Naive B cell (primary cell): ENCODE measurements at regions not wholly inside any gene's neighbourhood (a gene's known extent, or its start where the extent isn't known, plus 50 kb on each side); places are given as distances from the start of the nearest gene placed in this dataset.

Experiments
- ATAC-seq, 2 donors: fragments of 150-1000 bp; cut with Tn5 transposase; 2 replicates each; pipeline ENCODE4 v1.10.0; 2021; ENCODE audit warnings: low read depth in 2 of 2, mild to moderate bottlenecking in 2 of 2, moderate library complexity in 2 of 2
- DNase-seq: peaks from one replicate; pipeline ENCODE4 v3.0.0; 2022
- H3K27ac Mint-ChIP-seq, 6 donors: one replicate each; pipeline ENCODE4 v1.8.0; 2020 to 2022; ENCODE audit warnings: mild to moderate bottlenecking in 6 of 6, mixed read lengths in 6 of 6, moderate library complexity in 5 of 6, inconsistent platforms in 2 of 6
- H3K27me3 Mint-ChIP-seq, 3 donors: one replicate each; pipeline ENCODE4 v1.8.0; 2021 to 2022; ENCODE audit warnings: mixed read lengths in 3 of 3, mild to moderate bottlenecking in 1 of 3
- H3K36me3 Mint-ChIP-seq, 2 donors: one replicate each; pipeline ENCODE4 v1.8.0; 2020 to 2022; ENCODE audit warnings: mixed read lengths in 2 of 2, inconsistent platforms in 1 of 2, mild to moderate bottlenecking in 1 of 2
- H3K4me1 Mint-ChIP-seq, 3 donors: one replicate each; pipeline ENCODE4 v1.8.0; 2020 to 2022; ENCODE audit warnings: mixed read lengths in 3 of 3, inconsistent platforms in 1 of 3, mild to moderate bottlenecking in 1 of 3, moderate library complexity in 1 of 3
- H3K4me3 Mint-ChIP-seq, 8 donors: one replicate each; pipeline ENCODE4 v1.8.0; 2020 to 2022; ENCODE audit warnings: mild to moderate bottlenecking in 8 of 8, mixed read lengths in 8 of 8, moderate library complexity in 8 of 8, inconsistent platforms in 2 of 8
- H3K9me3 Mint-ChIP-seq, 7 donors: one replicate each; pipeline ENCODE4 v1.8.0; 2020 to 2022; ENCODE audit warnings: mixed read lengths in 7 of 7, mild to moderate bottlenecking in 5 of 7, inconsistent platforms in 2 of 7, moderate library complexity in 1 of 7

GRCh38 chr13:50203256-50203941, 188.2 kb downstream of the KCNRG start:
- Mint-ChIP-seq H3K4me1 (peaks cover 0 to 2% (median 1%) of the 10 kb centered on the region in 3 donors), H3K27ac (no peak overlapping the region), H3K27me3 (no peaks in the 10 kb centered on the region), H3K36me3 (no peaks in the 10 kb centered on the region), H3K9me3 (no peaks in the 10 kb centered on the region), H3K4me3 (no peak overlapping the region)
- DNase-seq (no peak), ATAC-seq (no peak)

- no peak overlapping the region for H3K27ac Mint-ChIP-seq
- no peaks in the 10 kb centered on the region for H3K27me3 Mint-ChIP-seq
- H3K9me3 Mint-ChIP-seq: no peaks in the 10 kb centered on the region
- H3K36me3 Mint-ChIP-seq: no peaks in the 10 kb centered on the region
- H3K4me1 Mint-ChIP-seq: peaks cover 7 to 12% (median 9%) of the 10 kb centered on the region in 3 donors
- DNase-seq: no peak
- no peak overlapping the region for H3K4me3 Mint-ChIP-seq
- ATAC-seq: no peak
Measured at GRCh38 chr13:50205581-50205980, 190.3 kb downstream of the KCNRG start.

- no peaks in the 10 kb centered on the region for H3K27me3 Mint-ChIP-seq
- H3K27ac Mint-ChIP-seq: peak overlapping the region in 3 of 6 donors; percentile 18 to 84 (median 30)
- peak; percentile 9 for DNase-seq
- ATAC-seq: peak; percentile 59 to 75
- H3K4me3 Mint-ChIP-seq: peak overlapping the region in 7 of 8 donors; percentile 24 to 77 (median 67)
- H3K9me3 Mint-ChIP-seq: peaks cover 0 to 13% (median 9%) of the 10 kb centered on the region in 7 donors
- no peaks in the 10 kb centered on the region for H3K36me3 Mint-ChIP-seq
- H3K4me1 Mint-ChIP-seq: peaks cover 7 to 12% (median 9%) of the 10 kb centered on the region in 3 donors
Measured at GRCh38 chr13:50208826-50209335, 193.6 kb downstream of the KCNRG start.

GRCh38 chr13:50209631-50210030, 194.4 kb downstream of the KCNRG start:
- DNase-seq: no peak
- Mint-ChIP-seq H3K36me3 (no peaks in the 10 kb centered on the region), H3K27ac (no peak overlapping the region), H3K27me3 (no peaks in the 10 kb centered on the region), H3K4me1 (peaks cover 7 to 12% (median 9%) of the 10 kb centered on the region in 3 donors), H3K4me3 (no peak overlapping the region), H3K9me3 (peaks cover 0 to 15% (median 9%) of the 10 kb centered on the region in 7 donors)
- ATAC-seq: no peak

GRCh38 chr13:50213526-50213925, 198.3 kb downstream of the KCNRG start:
- no peaks in the 10 kb centered on the region for H3K27me3 Mint-ChIP-seq
- peaks cover 0 to 37% (median 15%) of the 10 kb centered on the region in 7 donors for H3K9me3 Mint-ChIP-seq
- peaks cover 6 to 9% (median 7%) of the 10 kb centered on the region in 3 donors for H3K4me1 Mint-ChIP-seq
- no peak overlapping the region for H3K27ac Mint-ChIP-seq
- ATAC-seq: no peak
- H3K4me3 Mint-ChIP-seq: no peak overlapping the region
- H3K36me3 Mint-ChIP-seq: peaks cover 0 to 11% of the 10 kb centered on the region in 2 donors
- no peak for DNase-seq

GRCh38 chr13:50214514-50214913, 199.3 kb downstream of the KCNRG start:
- no peak overlapping the region for H3K27ac Mint-ChIP-seq
- H3K4me1 Mint-ChIP-seq: peaks cover 0 to 1% (median 0%) of the 10 kb centered on the region in 3 donors

GRCh38 chr13:50215399-50215798, 200.2 kb downstream of the KCNRG start:
- peaks cover 0 to 37% (median 15%) of the 10 kb centered on the region in 7 donors for H3K9me3 Mint-ChIP-seq
- no peak for ATAC-seq
- H3K36me3 Mint-ChIP-seq: peaks cover 0 to 11% of the 10 kb centered on the region in 2 donors
- H3K4me3 Mint-ChIP-seq: no peak overlapping the region
- H3K27me3 Mint-ChIP-seq: no peaks in the 10 kb centered on the region
- peak overlapping the region in 1 of 6 donors; percentile 49 for H3K27ac Mint-ChIP-seq
- H3K4me1 Mint-ChIP-seq: no peaks in the 10 kb centered on the region
- DNase-seq: no peak

More at GRCh38 chr13:50214514-50214913, 199.3 kb downstream of the KCNRG start:
- DNase-seq (no peak), ATAC-seq (no peak)
- Mint-ChIP-seq H3K9me3 (peaks cover 0 to 37% (median 15%) of the 10 kb centered on the region in 7 donors), H3K4me3 (no peak overlapping the region), H3K27me3 (no peaks in the 10 kb centered on the region), H3K36me3 (peaks cover 0 to 11% of the 10 kb centered on the region in 2 donors)

GRCh38 chr13:50219743-50220142, 204.5 kb downstream of the KCNRG start:
- ATAC-seq: no peak
- peaks cover 0 to 22% (median 6%) of the 10 kb centered on the region in 7 donors for H3K9me3 Mint-ChIP-seq
- DNase-seq: no peak
- H3K4me1 Mint-ChIP-seq: peaks cover 6 to 13% (median 10%) of the 10 kb centered on the region in 3 donors
- no peak overlapping the region for H3K4me3 Mint-ChIP-seq
- no peak overlapping the region for H3K27ac Mint-ChIP-seq
- H3K36me3 Mint-ChIP-seq: peaks cover 0 to 11% of the 10 kb centered on the region in 2 donors
- peaks cover 0 to 7% (median 4%) of the 10 kb centered on the region in 3 donors for H3K27me3 Mint-ChIP-seq

- DNase-seq (no peak), ATAC-seq (no peak)
- Mint-ChIP-seq H3K27ac (no peak overlapping the region), H3K4me1 (peaks cover 6 to 13% (median 10%) of the 10 kb centered on the region in 3 donors), H3K36me3 (peaks cover 0 to 8% of the 10 kb centered on the region in 2 donors), H3K4me3 (no peak overlapping the region), H3K9me3 (peaks cover 0 to 16% (median 6%) of the 10 kb centered on the region in 7 donors), H3K27me3 (peaks cover 0 to 7% (median 4%) of the 10 kb centered on the region in 3 donors)
Measured at GRCh38 chr13:50220938-50221337, 205.7 kb downstream of the KCNRG start.

- Mint-ChIP-seq H3K4me3 (no peak overlapping the region), H3K27ac (no peak overlapping the region), H3K27me3 (peaks cover 0 to 7% (median 4%) of the 10 kb centered on the region in 3 donors), H3K4me1 (peaks cover 6 to 13% (median 10%) of the 10 kb centered on the region in 3 donors), H3K36me3 (no peaks in the 10 kb centered on the region), H3K9me3 (peaks cover 0 to 5% (median 0%) of the 10 kb centered on the region in 7 donors)
- DNase-seq (no peak), ATAC-seq (no peak)
Measured at GRCh38 chr13:50222569-50223332, 207.5 kb downstream of the KCNRG start.

- H3K27me3 Mint-ChIP-seq: peaks cover 0 to 7% (median 4%) of the 10 kb centered on the region in 3 donors
- no peak overlapping the region for H3K4me3 Mint-ChIP-seq
- DNase-seq: no peak
- ATAC-seq: no peak
- H3K4me1 Mint-ChIP-seq: peaks cover 6 to 13% (median 10%) of the 10 kb centered on the region in 3 donors
- H3K9me3 Mint-ChIP-seq: peaks cover 0 to 4% (median 0%) of the 10 kb centered on the region in 7 donors
- H3K36me3 Mint-ChIP-seq: no peaks in the 10 kb centered on the region
- H3K27ac Mint-ChIP-seq: no peak overlapping the region
Measured at GRCh38 chr13:50224534-50224933, 209.3 kb downstream of the KCNRG start.

GRCh38 chr13:50225193-50226155, 210.2 kb downstream of the KCNRG start:
- ATAC-seq (no peak), DNase-seq (no peak)
- H3K4me1 Mint-ChIP-seq: peaks cover 11 to 19% (median 14%) of the 10 kb centered on the region in 3 donors
- H3K27ac Mint-ChIP-seq: no peak overlapping the region
- no peaks in the 10 kb centered on the region for H3K36me3 Mint-ChIP-seq
- no peak overlapping the region for H3K4me3 Mint-ChIP-seq
- H3K27me3 Mint-ChIP-seq: peaks cover 0 to 7% (median 4%) of the 10 kb centered on the region in 3 donors
- peaks cover 0 to 2% (median 0%) of the 10 kb centered on the region in 7 donors for H3K9me3 Mint-ChIP-seq
